NCI-H524 treated with DMSO at 0.1 percent for 48 hours (cell line): ENCODE measurements at regions not wholly inside any gene's neighbourhood (a gene's known extent, or its start where the extent isn't known, plus 50 kb on each side); places are given as distances from the start of the nearest gene placed in this dataset.
"Not testable (repeated sequence)": the region's sequence is repeated elsewhere in the genome, so short reads cannot be mapped to it uniquely, and the experiment has no call there.

Source experiments
- DNase-seq: peaks from one replicate; lab custom pipeline; 2025; lab: John Stamatoyannopoulos, UW

- not testable (repeated sequence) for DNase-seq
These were observed 60.3 kb upstream of the NMU start for GRCh38 chr4:55696424-55696823.

GRCh38 chr4:55706541-55706940 is 70.4 kb upstream of the NMU start:
- no peak for DNase-seq

DNA sequence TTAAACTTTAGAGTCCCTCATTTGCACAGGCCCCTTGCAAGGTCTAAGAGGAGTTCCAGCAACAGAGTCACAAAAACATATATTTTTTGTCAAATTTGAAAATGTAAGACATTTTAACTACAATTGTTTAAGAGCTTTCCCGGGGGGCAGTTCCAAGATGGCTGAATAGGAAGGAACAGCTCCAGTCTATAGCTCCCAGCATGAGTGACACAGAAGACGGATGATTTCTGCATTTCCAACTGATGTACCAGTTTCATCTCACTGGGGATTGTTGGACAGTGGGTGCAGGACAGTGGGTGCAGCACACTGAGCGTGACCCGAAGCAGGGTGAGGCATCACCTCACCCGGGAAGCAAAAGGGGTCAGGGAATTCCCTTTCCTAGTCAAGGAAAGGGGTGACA is 71.4 kb upstream of the NMU start:
- no peak for DNase-seq

- DNase-seq, result not testable (repeated sequence)
These were observed 71.9 kb upstream of the NMU start for GRCh38 chr4:55707991-55708390.

- not testable (repeated sequence) for DNase-seq
These were observed 76.7 kb upstream of the NMU start for GRCh38 chr4:55712835-55713234.

DNA sequence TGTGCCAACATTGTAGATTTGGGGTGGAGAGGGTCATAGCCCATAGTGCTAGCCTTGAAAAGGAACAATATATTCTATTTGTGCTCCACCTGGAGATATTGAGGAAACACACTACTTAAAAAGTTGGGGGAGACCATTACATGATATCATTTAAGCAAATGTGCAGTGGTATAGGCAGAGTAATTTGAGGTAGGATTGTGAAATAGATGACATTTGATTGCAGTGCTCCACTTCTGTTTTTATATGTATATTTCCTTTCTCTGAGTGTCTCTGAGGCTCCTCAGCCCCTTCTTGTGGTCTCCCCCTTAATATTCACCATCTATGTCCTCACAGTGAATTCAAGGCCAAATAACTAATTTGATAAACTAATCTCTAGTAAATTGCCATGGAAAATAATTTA is 85.6 kb upstream of the NMU start:
- DNase-seq, result no peak

- DNase-seq, result peak; percentile 49
These were observed 86.0 kb upstream of the NMU start for GRCh38 chr4:55722132-55722531.

GRCh38 chr4:55723403-55723802 is 87.3 kb upstream of the NMU start:
- no peak for DNase-seq

DNA sequence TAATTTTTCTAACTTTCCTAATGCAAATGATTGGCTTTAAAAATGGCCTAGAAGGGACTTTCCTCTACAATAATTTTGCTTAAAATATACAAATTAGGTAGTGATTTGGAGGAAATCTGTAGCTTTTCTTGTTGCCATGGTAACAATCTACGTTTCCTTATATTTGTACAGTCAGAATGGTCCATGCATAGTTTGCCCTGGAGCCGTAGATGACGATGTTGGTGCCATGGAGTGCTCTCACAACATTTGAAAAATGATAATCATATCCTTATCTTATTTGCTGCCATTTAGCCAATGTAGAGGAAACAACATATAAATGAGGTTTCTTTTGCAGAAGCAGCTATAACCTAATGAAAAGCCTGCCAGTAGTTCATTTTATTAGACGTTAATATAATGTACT is 89.0 kb upstream of the NMU start:
- no peak for DNase-seq

DNA sequence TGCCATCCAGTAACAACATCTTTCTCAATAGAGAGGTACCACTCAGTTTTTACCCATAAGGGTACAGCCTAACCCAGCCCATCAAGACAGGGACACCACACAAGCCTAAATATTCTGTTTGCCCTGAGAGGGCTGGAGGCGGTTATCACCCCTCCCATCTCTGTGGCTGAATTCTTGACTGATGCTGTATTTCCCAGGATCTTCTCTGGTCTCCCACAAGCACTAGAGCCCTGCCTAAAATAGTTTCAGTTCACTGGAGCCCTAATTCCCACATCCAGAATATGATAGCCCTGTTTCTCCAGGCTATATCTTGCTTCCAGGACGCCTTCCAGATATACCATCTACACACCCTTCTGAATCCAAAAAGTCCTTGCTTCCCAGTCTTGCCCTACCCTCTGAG is 91.6 kb upstream of the NMU start:
- no peak for DNase-seq

- DNase-seq, result no peak
These were observed 90.0 kb upstream of the EXOC1L start for GRCh38 chr4:55729351-55730279.

GRCh38 chr4:55730280-55730931 is 89.2 kb upstream of the EXOC1L start:
- no peak for DNase-seq

DNA sequence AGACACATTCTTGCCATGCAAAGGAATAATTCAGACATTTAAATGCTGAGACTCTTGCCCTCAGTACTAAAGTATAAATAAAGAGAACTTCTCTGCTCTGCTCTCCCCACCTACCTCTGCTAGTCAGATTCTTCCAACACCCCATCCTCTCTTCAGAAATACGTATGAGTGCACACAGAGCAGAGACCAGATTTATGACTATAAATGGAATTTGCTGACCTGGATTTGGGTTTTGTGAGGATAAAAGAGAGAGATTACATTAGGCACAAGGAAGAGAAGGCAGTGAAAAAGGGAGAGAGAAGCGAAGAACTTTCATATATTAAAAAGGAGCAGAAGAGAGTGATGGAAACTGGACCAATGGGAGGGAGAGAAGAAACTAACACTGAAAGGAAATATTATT is 87.6 kb upstream of the EXOC1L start:
- no peak for DNase-seq

DNA sequence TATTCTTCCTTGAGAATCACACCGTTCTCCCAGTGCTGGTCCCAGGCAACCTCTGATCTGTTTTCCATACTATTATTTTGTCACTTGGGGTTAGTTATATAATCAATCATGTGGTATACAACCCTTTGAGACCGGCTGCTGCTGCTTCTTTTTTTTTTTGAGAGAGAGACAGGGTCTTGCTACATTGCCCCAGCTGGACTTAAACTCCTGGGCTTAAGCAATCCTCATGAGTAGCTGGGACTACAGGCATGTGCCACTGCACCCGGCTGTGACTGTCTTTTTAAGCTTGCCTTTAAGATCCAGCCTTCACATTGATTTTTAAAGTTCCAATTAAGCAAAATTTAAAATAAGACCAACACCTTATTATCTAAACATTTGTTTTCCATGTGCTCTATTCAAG is 86.7 kb upstream of the EXOC1L start:
- no peak for DNase-seq

GRCh38 chr4:55733932-55734331 is 85.7 kb upstream of the EXOC1L start:
- DNase-seq, result no peak

DNA sequence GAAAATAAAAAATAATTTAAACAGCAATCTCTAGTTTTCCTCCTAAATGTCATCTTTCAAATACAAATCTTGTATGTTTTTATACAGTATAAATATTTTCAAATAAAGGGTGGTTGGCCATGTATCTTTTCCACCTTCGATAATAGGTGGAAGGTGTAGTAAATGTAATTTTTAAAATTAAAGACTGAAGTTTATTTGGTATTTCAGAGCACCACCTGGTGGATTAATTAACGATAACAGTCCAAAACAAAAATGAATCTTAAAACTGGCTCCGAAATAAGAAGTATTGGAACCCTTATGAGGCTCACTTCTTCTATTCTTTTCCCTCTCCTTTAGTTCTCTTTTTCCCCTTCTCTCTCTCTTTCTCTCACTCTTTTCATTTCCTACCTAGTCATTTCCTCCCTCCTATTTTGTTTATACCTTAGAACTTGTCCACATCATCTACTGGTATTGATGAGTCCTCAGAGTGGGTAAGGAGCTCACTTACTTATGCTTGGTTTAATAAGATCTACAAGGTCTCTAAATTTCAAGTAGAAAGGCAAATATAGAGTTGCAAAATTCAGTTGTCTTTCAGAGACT is 82.9 kb upstream of the EXOC1L start:
- DNase-seq, result no peak

GRCh38 chr4:55742655-55743202 is 76.9 kb upstream of the EXOC1L start:
- no peak for DNase-seq

DNA sequence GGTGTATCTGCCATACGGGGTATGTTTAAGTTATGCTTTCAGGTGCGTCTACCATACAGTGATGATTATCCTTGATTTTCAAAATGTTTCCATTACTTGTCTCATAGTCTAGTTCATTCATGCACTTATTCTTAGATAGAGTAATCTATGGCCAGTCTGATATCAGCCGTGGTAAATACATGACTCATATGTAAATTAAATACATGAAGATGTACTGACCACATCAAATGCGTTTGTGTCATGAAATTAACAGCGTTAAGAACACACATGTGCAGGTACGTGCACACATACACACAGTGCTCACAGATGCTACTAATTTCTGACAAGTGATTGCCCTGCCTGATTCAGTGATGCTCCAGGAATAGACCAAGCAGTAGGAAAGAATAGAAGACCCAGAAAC is 75.2 kb upstream of the EXOC1L start:
- DNase-seq, result no peak

GRCh38 chr4:55745014-55745413 is 74.6 kb upstream of the EXOC1L start:
- no peak for DNase-seq

DNA sequence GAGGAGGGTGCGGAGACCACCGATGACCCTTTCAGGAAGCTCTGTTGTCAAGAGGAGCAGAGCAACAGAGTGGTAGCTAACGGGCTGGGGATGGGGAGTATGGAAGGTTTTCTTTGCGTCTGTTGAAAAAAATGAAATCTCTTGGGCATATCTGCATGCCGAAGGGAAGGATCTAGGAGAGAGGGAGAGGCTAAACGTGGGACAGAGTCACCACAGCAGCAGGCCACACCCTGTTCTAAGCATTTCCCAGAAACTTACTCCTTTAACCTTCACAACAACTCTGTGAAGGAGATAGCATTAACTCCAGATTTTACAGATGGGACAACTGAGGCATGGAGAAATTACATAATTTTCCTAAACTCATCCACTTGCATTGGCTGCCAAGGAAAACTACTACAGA is 71.8 kb upstream of the EXOC1L start:
- no peak for DNase-seq

GRCh38 chr4:55749666-55750065 is 69.9 kb upstream of the EXOC1L start:
- no peak for DNase-seq

DNA sequence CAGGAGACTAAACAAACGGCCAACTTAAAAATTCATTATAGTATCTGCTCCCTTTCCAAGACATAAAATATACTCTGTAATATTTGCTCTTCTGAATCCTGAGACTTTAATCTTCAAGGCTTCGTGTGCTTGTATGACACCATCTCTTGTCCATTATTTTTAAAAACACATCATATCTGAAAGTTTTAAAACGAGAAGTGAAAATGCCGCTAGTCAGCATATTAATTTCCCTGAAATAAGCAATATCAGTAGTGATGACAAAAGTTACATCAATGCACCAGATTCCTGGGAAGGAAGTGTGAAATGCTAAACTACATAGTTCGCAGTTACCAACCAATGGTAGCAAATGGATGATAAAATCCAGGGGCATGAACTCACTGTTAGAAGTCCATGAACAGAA is 66.8 kb upstream of the EXOC1L start:
- DNase-seq, result no peak

- no peak for DNase-seq
These were observed 65.7 kb upstream of the EXOC1L start for GRCh38 chr4:55753856-55754255.
